Calu3 (cell line): ENCODE measurements at regions not wholly inside any gene's neighbourhood (a gene's known extent, or its start where the extent isn't known, plus 50 kb on each side); places are given as distances from the start of the nearest gene placed in this dataset.

ENCODE experiments used
- BruUV-seq: library from RNA; stranded (reverse); fragments of 400-500 nt; replicated peaks from 2 replicates; lab custom pipeline; 2021; lab: Mats Ljungman, UMichigan
- CTCF ChIA-PET: fragments of 300-600 bp; sonication (Branson Sonifier 250); formaldehyde crosslinking; loops from one replicate; lab custom pipeline; 2022; ENCODE audit warnings: antibody characterized with exemption; lab: Charles Lee
- DNase-seq: peaks from one replicate; pipeline ENCODE4 v3.0.0; 2022
- H3K27ac Mint-ChIP-seq: one replicate; pipeline ENCODE4 v1.8.0; 2022; ENCODE audit warnings: mixed read lengths; ENCODE audit not compliant: unreplicated experiment
- H3K27me3 Mint-ChIP-seq: one replicate; pipeline ENCODE4 v1.8.0; 2022; ENCODE audit warnings: mixed read lengths; ENCODE audit not compliant: unreplicated experiment
- H3K36me3 Mint-ChIP-seq: one replicate; pipeline ENCODE4 v1.8.0; 2022; ENCODE audit warnings: mild to moderate bottlenecking, moderate library complexity, mixed read lengths; ENCODE audit not compliant: insufficient read depth, unreplicated experiment
- H3K4me1 Mint-ChIP-seq: one replicate; pipeline ENCODE4 v1.8.0; 2022; ENCODE audit warnings: mild to moderate bottlenecking, low read depth, mixed read lengths; ENCODE audit not compliant: unreplicated experiment
- H3K4me3 Mint-ChIP-seq: one replicate; pipeline ENCODE4 v1.8.0; 2022; ENCODE audit warnings: mild to moderate bottlenecking, low read depth, moderate library complexity, mixed read lengths; ENCODE audit not compliant: unreplicated experiment
- H3K9me3 Mint-ChIP-seq: one replicate; pipeline ENCODE4 v1.8.0; 2022; ENCODE audit warnings: low read depth, mixed read lengths; ENCODE audit not compliant: unreplicated experiment
- CTCF ChIP-seq: fragments of 200-600 bp; IDR thresholded peaks from one replicate; pipeline ENCODE4 v1.8.0; 2022; ENCODE audit warnings: antibody characterized with exemption; ENCODE audit not compliant: unreplicated experiment
- intact Hi-C: fragments of 100-400 bp; cut with micrococcal nuclease; formaldehyde crosslinking; loops from one replicate; pipeline ENCODE4 v1.10.0; 2022; ENCODE audit not compliant: unreplicated experiment

- no peak overlapping the region for H3K4me3 Mint-ChIP-seq
- CTCF ChIA-PET, result no interaction called here
- H3K4me1 Mint-ChIP-seq, result peaks cover 13% of the 10 kb centered on the region
- H3K36me3 Mint-ChIP-seq, result no peaks in the 10 kb centered on the region
- H3K27me3 Mint-ChIP-seq, result no peaks in the 10 kb centered on the region
- BruUV-seq, result no TSS peak
- H3K9me3 Mint-ChIP-seq, result no peaks in the 10 kb centered on the region
- no peak for DNase-seq
- intact Hi-C loops, result no loop called here
- no peak for TF ChIP-seq CTCF
- no peak overlapping the region for H3K27ac Mint-ChIP-seq
Observed at GRCh38 chr4:127421437-127421836, 211.3 kb upstream of the INTU start.

GRCh38 chr4:127425202-127425845 is 207.4 kb upstream of the INTU start:
- Mint-ChIP-seq H3K4me3 (no peak overlapping the region), H3K4me1 (no peaks in the 10 kb centered on the region), H3K36me3 (no peaks in the 10 kb centered on the region), H3K27me3 (no peaks in the 10 kb centered on the region), H3K27ac (no peak overlapping the region), H3K9me3 (peaks cover 3% of the 10 kb centered on the region)
- intact Hi-C loops, result no loop called here
- CTCF ChIA-PET, result no interaction called here
- TF ChIP-seq CTCF, result no peak
- BruUV-seq, result no TSS peak
- DNase-seq, result no peak

GRCh38 chr4:127425851-127426250 is 206.9 kb upstream of the INTU start:
- DNase-seq, result no peak
- CTCF ChIA-PET, result no interaction called here
- Mint-ChIP-seq H3K27me3 (no peaks in the 10 kb centered on the region), H3K27ac (no peak overlapping the region), H3K4me3 (no peak overlapping the region), H3K4me1 (no peaks in the 10 kb centered on the region), H3K36me3 (no peaks in the 10 kb centered on the region), H3K9me3 (peaks cover 3% of the 10 kb centered on the region)
- intact Hi-C loops, result no loop called here
- no peak for TF ChIP-seq CTCF
- no TSS peak for BruUV-seq

- no TSS peak for BruUV-seq
- Mint-ChIP-seq H3K4me3 (no peak overlapping the region), H3K4me1 (no peaks in the 10 kb centered on the region), H3K27me3 (no peaks in the 10 kb centered on the region), H3K27ac (no peak overlapping the region), H3K36me3 (no peaks in the 10 kb centered on the region), H3K9me3 (no peaks in the 10 kb centered on the region)
- no peak for DNase-seq
- intact Hi-C loops, result no loop called here
- no peak for TF ChIP-seq CTCF
- CTCF ChIA-PET, result no interaction called here
Observed at GRCh38 chr4:127441571-127441970, 191.2 kb upstream of the INTU start.
